GM20000 (cell line): ENCODE measurements at regions not wholly inside any gene's neighbourhood (a gene's known extent, or its start where the extent isn't known, plus 50 kb on each side); places are given as distances from the start of the nearest gene placed in this dataset.

Experiments used
- DNase-seq: peaks from one replicate; pipeline ENCODE4 v3.0.0; 2012; ENCODE audit warnings: low spot score
- CTCF ChIP-seq: IDR thresholded peaks from 2 replicates; pipeline ENCODE4 v1.5.1; 2012; ENCODE audit warnings: mild to moderate bottlenecking, control low read depth; ENCODE audit errors: extremely low read depth, missing control alignments

- no peak for DNase-seq
- no peak for TF ChIP-seq CTCF
Measured at GRCh38 chr11:36885154-36885553, 287.1 kb upstream of the RAG2 start.

GRCh38 chr11:36878737-36879136 lies 280.7 kb upstream of the RAG2 start:
- TF ChIP-seq CTCF: no peak
- no peak for DNase-seq

GRCh38 chr11:36877149-36877548 lies 279.1 kb upstream of the RAG2 start:
- no peak for DNase-seq

GRCh38 chr11:36876266-36876665 lies 278.2 kb upstream of the RAG2 start:
- no peak for TF ChIP-seq CTCF
- no peak for DNase-seq

More at GRCh38 chr11:36877149-36877548, 279.1 kb upstream of the RAG2 start:
- no peak for TF ChIP-seq CTCF

- TF ChIP-seq CTCF: no peak
- no peak for DNase-seq
Measured at GRCh38 chr11:36874291-36874690, 276.3 kb upstream of the RAG2 start.

- TF ChIP-seq CTCF: no peak
- DNase-seq: no peak
Measured at GRCh38 chr11:36870361-36870760, 272.3 kb upstream of the RAG2 start.

GRCh38 chr11:36868380-36868779 lies 270.3 kb upstream of the RAG2 start:
- TF ChIP-seq CTCF: no peak
- no peak for DNase-seq
